CD4-positive, alpha-beta T cell treated with Interleukin-4 for 1 hour (primary cell): ENCODE measurements at regions not wholly inside any gene's neighbourhood (a gene's known extent, or its start where the extent isn't known, plus 50 kb on each side); places are given as distances from the start of the nearest gene placed in this dataset.
"Not testable (repeated sequence)": the region's sequence is repeated elsewhere in the genome, so short reads cannot be mapped to it uniquely, and the experiment has no call there.

Source experiments
- DNase-seq, 2 donors: peaks; one replicate each; pipeline ENCODE4 v3.0.0-alpha.2; 2020 to 2022

GRCh38 chr3:168738527-168739325, 643.0 kb upstream of the GOLIM4 start:
- DNase-seq = no peak

DNA sequence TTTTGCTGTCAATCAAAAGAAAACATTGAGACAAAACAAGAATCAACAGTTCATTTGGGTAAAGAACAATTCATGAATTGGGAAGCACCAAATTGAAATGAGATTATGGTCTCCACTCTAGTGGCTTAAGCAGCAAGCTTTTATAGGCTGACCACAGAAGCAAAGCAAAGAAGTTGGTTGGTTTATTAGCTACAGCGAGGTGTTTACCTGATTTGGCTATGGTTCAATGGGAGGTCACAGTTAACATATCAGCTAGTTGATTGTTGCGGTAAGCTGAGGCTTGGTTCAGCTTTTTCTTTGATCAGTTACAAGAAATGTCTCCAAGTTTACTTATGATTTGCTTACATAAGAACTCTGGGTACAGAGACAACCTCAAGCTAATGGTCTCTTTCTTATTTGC, 640.5 kb upstream of the GOLIM4 start:
- no peak for DNase-seq

DNA sequence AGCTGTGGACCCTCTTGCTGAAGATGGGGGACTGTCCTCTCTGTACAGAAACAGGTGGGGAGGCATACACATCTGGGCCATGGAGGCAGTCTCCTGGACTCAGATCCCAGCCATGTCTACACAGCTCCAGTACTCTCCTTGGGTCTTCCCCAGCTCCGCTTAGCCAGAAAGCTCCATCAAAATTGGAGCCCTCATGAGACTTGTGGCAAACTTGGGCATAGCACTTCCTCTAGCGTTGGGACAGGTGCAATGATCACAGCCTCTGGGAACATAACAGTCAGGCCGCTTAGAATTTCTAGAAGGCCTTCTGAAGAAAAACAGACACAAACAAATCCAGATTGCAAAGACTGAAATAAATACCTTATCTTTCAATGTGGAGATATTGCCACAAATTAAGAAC, 634.3 kb upstream of the GOLIM4 start:
- DNase-seq = no peak

DNA sequence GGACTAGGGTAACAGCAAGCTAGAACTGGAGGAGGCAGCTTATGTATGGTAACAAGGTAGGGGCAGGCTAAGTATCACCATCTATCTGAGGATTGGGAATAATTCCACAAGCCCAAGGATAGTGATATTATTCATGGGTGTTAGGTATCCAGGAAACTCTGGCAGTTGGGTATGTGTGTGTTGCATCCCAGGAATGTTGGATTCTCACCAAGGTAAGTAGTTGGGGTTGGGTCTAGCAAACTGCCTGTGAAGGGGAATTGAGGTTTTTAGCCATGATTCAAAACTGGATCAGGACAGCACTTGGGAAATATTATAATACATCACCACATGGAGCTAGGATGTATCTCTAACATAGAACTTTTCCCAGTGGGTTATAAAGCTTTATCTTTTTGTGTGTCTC, 626.4 kb upstream of the GOLIM4 start:
- DNase-seq = no peak

DNA sequence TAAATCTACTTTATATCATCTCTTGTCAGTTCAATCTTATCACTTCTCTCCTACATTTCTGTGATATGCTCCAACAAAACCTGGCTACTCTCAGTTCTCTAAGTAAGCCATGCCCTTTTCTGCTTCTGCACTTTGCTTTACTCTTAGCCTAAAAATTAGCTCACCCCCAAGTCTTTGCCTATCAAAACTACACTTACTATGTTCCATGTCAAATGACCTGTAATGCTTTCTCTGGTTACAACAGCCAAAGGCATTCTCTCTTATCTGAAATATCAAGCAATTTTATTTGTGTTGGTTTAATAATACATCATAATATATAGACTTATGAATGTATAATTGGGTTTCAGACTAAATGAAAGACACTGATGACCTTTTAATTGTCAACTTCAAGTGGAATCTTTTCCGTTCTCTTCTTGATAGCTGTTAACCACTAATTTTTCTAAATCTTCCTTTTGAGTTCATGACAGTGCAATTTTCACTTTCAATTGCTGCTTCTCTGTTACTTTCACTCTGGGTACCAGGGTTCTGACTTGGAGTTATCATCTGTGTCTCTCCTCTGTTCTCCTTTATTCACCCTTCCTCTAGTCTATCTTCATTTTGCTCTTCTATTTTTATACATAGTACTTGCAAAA, 619.0 kb upstream of the GOLIM4 start:
- no peak for DNase-seq

- DNase-seq = no peak
Observed at GRCh38 chr3:168709073-168709472, 613.3 kb upstream of the GOLIM4 start.

DNA sequence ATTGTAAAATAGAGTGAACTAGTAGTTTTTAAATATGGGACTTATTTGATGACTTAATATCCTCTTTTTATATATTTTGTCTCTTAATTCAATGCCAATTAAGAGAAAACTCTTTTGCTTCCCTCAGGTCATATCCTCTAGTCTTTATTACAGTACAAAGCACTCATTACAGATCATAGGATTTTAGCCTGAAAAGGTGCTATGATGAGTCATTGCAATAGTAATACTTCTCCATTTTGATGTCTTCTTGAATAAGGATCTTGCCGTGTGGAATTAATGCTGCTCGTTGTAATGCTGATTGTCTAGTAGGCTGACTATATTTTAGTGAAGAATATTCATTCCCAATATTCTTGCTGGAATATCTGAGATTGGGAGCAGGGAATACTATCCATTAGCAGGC, 612.2 kb upstream of the GOLIM4 start:
- DNase-seq = no peak

DNA sequence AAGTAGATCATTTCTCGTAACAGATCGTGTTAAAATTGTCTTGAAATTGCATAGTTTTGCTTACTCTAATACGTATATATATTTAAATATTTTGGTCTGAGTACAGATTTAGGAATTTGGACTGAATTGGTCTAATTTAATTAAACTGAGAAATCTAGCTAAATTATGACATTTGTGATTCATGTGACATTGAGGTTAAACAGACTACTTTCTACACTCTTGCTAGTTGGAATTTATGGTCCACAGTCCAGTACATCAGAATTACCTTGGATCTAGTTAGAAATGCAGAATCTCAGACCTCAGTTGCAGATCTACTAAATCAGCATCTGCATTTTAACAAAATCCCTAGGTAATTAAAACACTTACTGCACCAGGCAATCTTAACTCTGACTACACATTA, 609.7 kb upstream of the GOLIM4 start:
- no peak for DNase-seq

- no peak for DNase-seq
Observed at GRCh38 chr3:168696051-168696450, 600.3 kb upstream of the GOLIM4 start.

DNA sequence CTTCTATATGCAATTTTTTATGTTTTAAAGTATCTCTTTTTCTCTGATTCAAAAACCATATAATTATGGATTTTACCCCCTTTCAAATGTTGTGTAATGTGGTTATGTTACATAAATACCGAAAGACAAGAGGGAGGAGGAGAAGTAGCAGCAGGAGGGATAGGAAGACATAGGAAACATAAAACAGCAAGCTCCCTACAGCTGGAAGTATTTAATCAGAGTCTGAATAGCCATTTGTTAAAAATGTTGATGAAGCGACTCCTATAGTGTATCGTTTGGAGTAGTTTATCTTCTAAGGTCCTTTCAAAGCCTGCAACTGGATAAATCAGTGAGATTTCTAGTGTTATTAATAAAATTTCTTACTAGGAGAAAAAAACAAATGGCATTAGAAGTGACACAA, 598.1 kb upstream of the GOLIM4 start:
- DNase-seq = no peak

GRCh38 chr3:168688267-168688666, 592.5 kb upstream of the GOLIM4 start:
- no peak for DNase-seq

DNA sequence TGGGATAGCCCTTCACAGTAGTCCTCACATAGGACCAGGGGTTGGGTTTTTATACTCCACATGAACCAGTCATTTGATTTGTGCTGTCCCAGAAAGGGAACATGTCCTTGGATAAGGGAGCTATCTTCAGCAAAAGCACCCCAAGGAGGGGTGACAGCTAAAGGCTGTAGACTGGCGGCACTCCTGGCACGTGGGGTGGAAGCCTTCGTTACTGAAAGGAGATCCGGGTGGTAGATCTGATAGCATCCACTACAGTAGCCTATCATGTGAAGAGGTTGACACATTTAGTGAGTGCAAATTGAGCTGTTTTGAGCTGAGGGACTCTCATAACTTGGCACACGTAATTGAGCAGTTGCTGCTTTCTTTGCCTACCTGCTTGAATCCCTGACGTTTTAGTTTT, 588.8 kb upstream of the GOLIM4 start:
- DNase-seq = no peak

- no peak for DNase-seq
Observed at GRCh38 chr3:168678730-168679129, 583.0 kb upstream of the GOLIM4 start.

GRCh38 chr3:168671091-168671490, 575.4 kb upstream of the GOLIM4 start:
- DNase-seq = no peak

GRCh38 chr3:168660879-168661657, 565.3 kb upstream of the GOLIM4 start:
- not testable (repeated sequence) for DNase-seq

- no peak for DNase-seq
Observed at GRCh38 chr3:168659015-168659414, 563.3 kb upstream of the GOLIM4 start.

GRCh38 chr3:168655611-168656010, 559.9 kb upstream of the GOLIM4 start:
- no peak for DNase-seq

DNA sequence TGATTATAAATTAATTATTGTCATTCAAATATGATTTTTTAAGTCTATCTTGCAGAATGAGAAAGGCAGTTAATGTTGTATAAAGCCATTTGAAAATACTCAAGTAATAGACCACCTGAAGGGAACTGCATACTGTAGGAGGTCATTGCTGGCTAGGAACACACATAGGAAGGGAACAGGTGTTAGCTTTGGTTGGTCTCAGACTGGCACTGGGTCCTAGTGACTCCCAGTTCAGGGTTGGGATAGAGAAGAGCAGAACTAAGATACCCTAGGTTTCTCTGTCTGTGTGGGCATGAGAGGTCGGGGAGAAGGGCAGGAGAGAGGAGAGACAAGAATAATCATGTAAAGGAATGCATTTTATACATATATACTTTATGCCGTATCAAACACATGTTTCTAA, 559.0 kb upstream of the GOLIM4 start:
- no peak for DNase-seq

- DNase-seq = no peak
Observed at GRCh38 chr3:168653255-168653654, 557.5 kb upstream of the GOLIM4 start.

DNA sequence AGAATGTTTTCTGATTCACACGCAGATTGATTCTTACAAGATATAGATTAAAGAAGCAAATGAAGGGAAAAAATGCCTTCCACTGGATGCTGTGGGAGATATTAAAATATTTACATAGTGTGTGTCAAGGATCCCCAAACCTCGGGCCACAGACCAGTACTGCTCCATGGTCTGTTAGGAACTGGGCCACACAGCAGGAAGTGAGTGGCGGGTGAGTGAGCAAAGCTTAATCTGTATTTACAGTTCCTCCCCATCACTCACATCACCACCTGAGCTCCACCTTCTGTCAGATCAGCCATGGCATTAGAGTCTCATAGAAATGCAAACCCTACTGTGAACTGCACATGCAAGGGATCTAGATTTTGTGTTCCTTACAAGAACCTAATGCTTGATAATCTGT, 552.6 kb upstream of the GOLIM4 start:
- no peak for DNase-seq

- no peak for DNase-seq
Observed at GRCh38 chr3:168647582-168647981, 551.9 kb upstream of the GOLIM4 start.

DNA sequence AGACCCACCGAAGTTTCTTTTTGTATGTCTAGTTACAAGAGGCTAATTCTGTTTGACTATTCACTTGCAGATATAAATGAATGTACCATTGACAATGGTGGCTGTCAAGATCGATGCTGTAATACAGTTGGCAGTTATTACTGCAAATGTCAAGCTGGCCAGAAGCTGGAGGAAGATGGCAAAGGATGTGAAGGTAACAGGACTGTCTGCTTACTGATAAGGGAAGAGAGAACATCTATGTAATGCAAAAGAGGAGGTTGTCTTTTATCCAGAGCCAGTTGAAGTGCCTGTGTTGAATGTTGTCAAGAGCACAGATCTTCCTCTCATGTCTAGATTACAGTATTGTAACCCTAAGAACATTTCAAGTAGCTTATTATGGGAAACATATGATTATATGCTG, 549.5 kb upstream of the GOLIM4 start:
- no peak for DNase-seq

DNA sequence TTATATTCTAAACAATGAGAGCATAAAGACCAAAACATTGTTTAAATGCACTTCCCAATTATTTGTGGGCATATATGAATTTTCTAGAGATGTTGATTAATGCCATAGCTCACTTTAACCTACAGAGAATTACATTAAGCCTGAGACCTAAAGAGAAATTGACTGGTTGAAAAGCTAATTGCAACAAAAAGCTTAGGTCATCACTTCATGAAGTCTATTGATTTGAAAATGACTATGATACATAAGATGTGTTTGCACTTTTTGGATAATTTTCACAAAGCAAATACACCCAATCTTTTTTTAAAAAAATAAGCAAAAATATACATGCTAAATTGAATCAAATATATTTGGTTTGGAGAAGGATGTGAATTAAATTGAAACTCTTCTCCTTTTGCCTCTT, 532.8 kb upstream of the GOLIM4 start:
- no peak for DNase-seq

DNA sequence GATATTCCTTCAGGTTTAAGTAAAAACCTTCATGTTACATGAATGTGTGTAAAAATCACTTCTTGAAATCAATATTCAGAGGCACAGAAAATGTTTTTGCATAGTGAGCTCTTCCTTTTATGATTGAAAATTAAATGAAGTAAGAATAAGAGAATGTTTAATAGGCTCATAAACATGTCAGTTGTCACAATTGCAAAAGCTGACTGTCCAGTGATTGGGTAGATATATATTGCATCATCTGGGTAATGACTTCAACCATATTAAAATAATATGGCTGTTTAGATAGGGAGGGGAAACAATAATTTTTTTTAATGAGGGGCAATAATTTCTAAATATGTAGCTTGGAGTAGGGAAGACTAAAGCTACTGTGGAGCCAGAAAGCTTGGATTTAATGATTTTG, 529.8 kb upstream of the GOLIM4 start:
- DNase-seq = no peak
